KMS-11 (cell line): ENCODE measurements at regions not wholly inside any gene's neighbourhood (a gene's known extent, or its start where the extent isn't known, plus 50 kb on each side); places are given as distances from the start of the nearest gene placed in this dataset.
A peak's percentile ranks its signal among the peaks of the same experiment; 100 is the strongest.
"Not testable (repeated sequence)": the region's sequence is repeated elsewhere in the genome, so short reads cannot be mapped to it uniquely, and the experiment has no call there.

Experiments used
- H2AFZ ChIP-seq: fragments of 200-600 bp; sonication (generic); 2 replicates; pipeline ENCODE4 v1.6.1; 2016; ENCODE audit warnings: antibody characterized with exemption, mixed run types, low read depth
- H3K27ac ChIP-seq: fragments of 200-600 bp; sonication (generic); 2 replicates; pipeline ENCODE4 v1.6.1; 2016; ENCODE audit warnings: mild to moderate bottlenecking, mixed run types
- H3K27me3 ChIP-seq: fragments of 200-600 bp; sonication (generic); 2 replicates; pipeline ENCODE4 v1.6.1; 2017; ENCODE audit warnings: mild to moderate bottlenecking, low read depth, mixed run types, moderate library complexity; ENCODE audit not compliant: insufficient read depth
- H3K36me3 ChIP-seq: fragments of 200-600 bp; sonication (generic); 2 replicates; pipeline ENCODE4 v1.6.1; 2017; ENCODE audit warnings: mild to moderate bottlenecking, mixed run types; ENCODE audit not compliant: insufficient read depth
- H3K4me1 ChIP-seq: fragments of 200-600 bp; sonication (generic); 2 replicates; pipeline ENCODE4 v1.6.1; 2016; ENCODE audit warnings: mild to moderate bottlenecking, low read depth, mixed run types; ENCODE audit not compliant: poor library complexity, severe bottlenecking
- H3K4me2 ChIP-seq: fragments of 200-600 bp; sonication (generic); 2 replicates; pipeline ENCODE4 v1.7.0; 2016; ENCODE audit warnings: mild to moderate bottlenecking, mixed run types
- H3K4me3 ChIP-seq: fragments of 200-600 bp; sonication (generic); IDR thresholded peaks from 2 replicates; pipeline ENCODE4 v1.6.1; 2017; ENCODE audit warnings: low read depth, low read length, mixed read lengths; ENCODE audit not compliant: insufficient read depth
- H3K79me2 ChIP-seq: fragments of 200-600 bp; sonication (generic); 2 replicates; pipeline ENCODE4 v1.6.1; 2016; ENCODE audit warnings: low read depth, mixed run types; ENCODE audit not compliant: insufficient read depth
- H3K9ac ChIP-seq: fragments of 200-600 bp; sonication (generic); 2 replicates; pipeline ENCODE4 v1.6.1; 2016; ENCODE audit warnings: mild to moderate bottlenecking, mixed run types
- H4K20me1 ChIP-seq: fragments of 200-600 bp; sonication (generic); 2 replicates; pipeline ENCODE4 v1.6.1; 2016; ENCODE audit warnings: mild to moderate bottlenecking, mixed run types; ENCODE audit not compliant: insufficient read depth
- TF ChIP-seq, protein P1 (sequence below): fragments of 200-600 bp; sonication (generic); conservative IDR thresholded peaks from 2 replicates; pipeline ENCODE4 v1.6.1; 2017; ENCODE audit warnings: low read depth, mild to moderate bottlenecking, antibody characterized with exemption, low read length, moderate library complexity, mixed read lengths

DNA sequence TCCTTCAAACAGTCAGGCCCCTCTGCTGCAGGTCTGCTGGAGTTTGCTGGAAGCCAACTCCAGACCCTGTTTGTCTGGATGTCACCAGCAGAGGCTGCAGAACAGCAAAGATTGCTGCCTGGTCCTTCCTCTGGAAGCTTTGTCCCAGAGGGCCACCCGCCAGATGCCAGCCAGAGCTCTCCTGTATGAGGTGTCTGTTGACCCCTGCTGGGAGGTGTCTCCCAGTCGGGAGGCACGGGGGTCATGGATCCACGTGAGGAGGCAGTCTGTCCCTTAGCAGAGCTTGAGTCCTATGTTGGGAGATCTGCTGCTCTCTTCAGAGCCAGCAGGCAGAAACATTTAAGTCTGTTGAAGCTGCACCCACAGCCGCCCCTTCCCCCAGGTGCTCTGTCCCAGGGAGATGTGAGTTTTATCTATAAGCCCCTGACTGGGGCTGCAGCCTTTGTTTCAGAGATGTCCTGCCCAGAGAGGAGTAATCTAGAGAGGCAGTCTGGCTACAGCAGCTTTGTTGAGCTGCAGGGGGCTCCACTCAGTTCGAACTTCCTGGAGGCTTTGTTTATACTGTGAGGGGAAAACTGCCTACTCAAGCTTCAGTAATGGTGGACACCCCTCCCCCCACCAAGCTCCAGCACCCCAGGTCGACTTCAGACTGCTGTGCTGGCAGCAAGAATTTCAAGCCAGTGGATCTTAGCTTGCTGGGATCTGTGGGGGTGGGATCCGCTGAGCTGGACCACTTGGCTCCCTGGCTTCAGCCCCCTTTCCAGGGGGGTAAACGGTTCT is 72.1 kb downstream of the OGFRL1 start:
- H3K4me3 ChIP-seq, H3K27me3 ChIP-seq, H3K9ac ChIP-seq, H3K27ac ChIP-seq, H3K36me3 ChIP-seq, H4K20me1 ChIP-seq, H2AFZ ChIP-seq, H3K79me2 ChIP-seq, H3K4me2 ChIP-seq: not testable (repeated sequence)
- peaks cover 22% of the 10 kb centered on the region for H3K4me1 ChIP-seq

- H3K9ac ChIP-seq: no peak overlapping the region
- H2AFZ ChIP-seq: no peak overlapping the region
- no peaks in the 10 kb centered on the region for H3K79me2 ChIP-seq
- H4K20me1 ChIP-seq: no peaks in the 10 kb centered on the region
- H3K4me1 ChIP-seq: peaks cover 40% of the 10 kb centered on the region
- no peak overlapping the region for H3K27ac ChIP-seq
- H3K4me2 ChIP-seq: peak overlapping the region; percentile 58; the same call in 1 of the 2 replicates
- H3K27me3 ChIP-seq: no peaks in the 10 kb centered on the region
- TF ChIP-seq, protein P1, sequence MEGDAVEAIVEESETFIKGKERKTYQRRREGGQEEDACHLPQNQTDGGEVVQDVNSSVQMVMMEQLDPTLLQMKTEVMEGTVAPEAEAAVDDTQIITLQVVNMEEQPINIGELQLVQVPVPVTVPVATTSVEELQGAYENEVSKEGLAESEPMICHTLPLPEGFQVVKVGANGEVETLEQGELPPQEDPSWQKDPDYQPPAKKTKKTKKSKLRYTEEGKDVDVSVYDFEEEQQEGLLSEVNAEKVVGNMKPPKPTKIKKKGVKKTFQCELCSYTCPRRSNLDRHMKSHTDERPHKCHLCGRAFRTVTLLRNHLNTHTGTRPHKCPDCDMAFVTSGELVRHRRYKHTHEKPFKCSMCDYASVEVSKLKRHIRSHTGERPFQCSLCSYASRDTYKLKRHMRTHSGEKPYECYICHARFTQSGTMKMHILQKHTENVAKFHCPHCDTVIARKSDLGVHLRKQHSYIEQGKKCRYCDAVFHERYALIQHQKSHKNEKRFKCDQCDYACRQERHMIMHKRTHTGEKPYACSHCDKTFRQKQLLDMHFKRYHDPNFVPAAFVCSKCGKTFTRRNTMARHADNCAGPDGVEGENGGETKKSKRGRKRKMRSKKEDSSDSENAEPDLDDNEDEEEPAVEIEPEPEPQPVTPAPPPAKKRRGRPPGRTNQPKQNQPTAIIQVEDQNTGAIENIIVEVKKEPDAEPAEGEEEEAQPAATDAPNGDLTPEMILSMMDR: no peak
- H3K36me3 ChIP-seq: no peaks in the 10 kb centered on the region
- no peak overlapping the region for H3K4me3 ChIP-seq
Measured at GRCh38 chr6:71364889-71365542, 76.4 kb downstream of the OGFRL1 start.

- H2AFZ ChIP-seq: no peak overlapping the region
- no peak overlapping the region for H3K4me2 ChIP-seq
- no peak overlapping the region for H3K4me3 ChIP-seq
- H3K79me2 ChIP-seq: no peaks in the 10 kb centered on the region
- TF ChIP-seq, protein P1: no peak
- no peak overlapping the region for H3K9ac ChIP-seq
- H3K27ac ChIP-seq: no peak overlapping the region
- no peaks in the 10 kb centered on the region for H3K27me3 ChIP-seq
- no peaks in the 10 kb centered on the region for H4K20me1 ChIP-seq
- peaks cover 38% of the 10 kb centered on the region for H3K4me1 ChIP-seq
- H3K36me3 ChIP-seq: no peaks in the 10 kb centered on the region
Measured at GRCh38 chr6:71367756-71368155, 79.1 kb downstream of the OGFRL1 start.

GRCh38 chr6:71368284-71368683 is 79.7 kb downstream of the OGFRL1 start:
- Histone ChIP-seq H3K79me2 (no peaks in the 10 kb centered on the region), H3K4me1 (peaks cover 34% of the 10 kb centered on the region), H3K4me3 (no peak overlapping the region), H2AFZ (no peak overlapping the region), H3K27ac (no peak overlapping the region), H3K4me2 (no peak overlapping the region), H3K9ac (no peak overlapping the region), H3K36me3 (no peaks in the 10 kb centered on the region), H3K27me3 (no peaks in the 10 kb centered on the region), H4K20me1 (no peaks in the 10 kb centered on the region)
- TF ChIP-seq, protein P1: no peak

- no peaks in the 10 kb centered on the region for H3K79me2 ChIP-seq
- H4K20me1 ChIP-seq: no peaks in the 10 kb centered on the region
Measured at GRCh38 chr6:71371559-71371958, 82.9 kb downstream of the OGFRL1 start.

More at GRCh38 chr6:71371559-71371958, 82.9 kb downstream of the OGFRL1 start:
- no peak overlapping the region for H3K4me2 ChIP-seq
- no peaks in the 10 kb centered on the region for H3K36me3 ChIP-seq
- H2AFZ ChIP-seq: no peak overlapping the region
- H3K9ac ChIP-seq: no peak overlapping the region
- H3K27ac ChIP-seq: no peak overlapping the region
- no peak overlapping the region for H3K4me3 ChIP-seq
- peaks cover 10% of the 10 kb centered on the region for H3K4me1 ChIP-seq
- TF ChIP-seq, protein P1: no peak
- no peaks in the 10 kb centered on the region for H3K27me3 ChIP-seq
